ENCODE measurements at regions not wholly inside any gene's neighbourhood (a gene's known extent, or its start where the extent isn't known, plus 50 kb on each side); places are given as distances from the start of the nearest gene placed in this dataset.

- DNase-seq (ENCODE audit: low read depth), result no peak
These were observed 78.9 kb downstream of the ENGASE start for GRCh38 chr17:79153367-79154130.

GRCh38 chr17:79152636-79153035, 78.0 kb downstream of the ENGASE start:
- no peak for DNase-seq (ENCODE audit: low read depth)

GRCh38 chr17:79152110-79152509, 77.5 kb downstream of the ENGASE start:
- DNase-seq (ENCODE audit: low read depth), result no peak

- no peak for DNase-seq (ENCODE audit: low read depth)
These were observed 76.2 kb downstream of the ENGASE start for GRCh38 chr17:79150799-79151198.

GRCh38 chr17:79150035-79150733, 75.6 kb downstream of the ENGASE start:
- no peak for DNase-seq (ENCODE audit: low read depth)

GRCh38 chr17:79148584-79148983, 74.0 kb downstream of the ENGASE start:
- no peak for DNase-seq (ENCODE audit: low read depth)

- DNase-seq (ENCODE audit: low read depth), result no peak
These were observed 73.3 kb downstream of the ENGASE start for GRCh38 chr17:79147746-79148506.

- no peak for DNase-seq (ENCODE audit: low read depth)
These were observed 71.9 kb downstream of the ENGASE start for GRCh38 chr17:79146562-79146961.

GRCh38 chr17:79145548-79145947, 70.9 kb downstream of the ENGASE start:
- DNase-seq (ENCODE audit: low read depth), result no peak

- no peak for DNase-seq (ENCODE audit: low read depth)
These were observed 69.5 kb downstream of the ENGASE start for GRCh38 chr17:79144133-79144532.

- no peak for DNase-seq (ENCODE audit: low read depth)
These were observed 67.8 kb downstream of the ENGASE start for GRCh38 chr17:79142375-79142774.

- DNase-seq (ENCODE audit: low read depth), result no peak
These were observed 67.1 kb downstream of the ENGASE start for GRCh38 chr17:79141578-79142355.

- no peak for DNase-seq (ENCODE audit: low read depth)
These were observed 64.2 kb downstream of the ENGASE start for GRCh38 chr17:79138826-79139225.

GRCh38 chr17:79137789-79138165, 63.2 kb downstream of the ENGASE start:
- no peak for DNase-seq (ENCODE audit: low read depth)

- DNase-seq (ENCODE audit: low read depth), result no peak
These were observed 62.6 kb downstream of the ENGASE start for GRCh38 chr17:79137015-79137788.

GRCh38 chr17:79136596-79136995, 62.0 kb downstream of the ENGASE start:
- DNase-seq (ENCODE audit: low read depth), result no peak

Data from RPMI7951 (cell line).